ENCODE measurements at regions not wholly inside any gene's neighbourhood (a gene's known extent, or its start where the extent isn't known, plus 50 kb on each side); places are given as distances from the start of the nearest gene placed in this dataset.

DNA sequence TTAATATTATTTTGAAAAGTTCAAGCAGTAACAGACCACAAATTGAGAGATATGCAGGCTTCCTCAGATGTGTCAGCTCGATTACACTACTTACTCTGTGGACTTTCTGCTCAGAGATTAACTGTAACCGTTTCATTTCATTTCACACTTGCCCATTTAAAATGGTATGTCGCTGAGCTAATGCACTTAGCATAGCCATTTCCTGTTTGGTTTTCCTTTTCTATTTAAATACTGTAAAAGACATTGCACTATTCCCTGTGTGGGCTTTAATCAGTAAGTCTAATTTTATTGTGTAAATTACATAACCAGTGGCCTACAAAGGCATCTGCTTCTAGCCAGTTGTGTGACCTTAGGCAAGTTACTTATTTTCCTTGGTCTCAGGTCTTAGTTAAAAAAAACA, 237.6 kb downstream of the LACC1 start:
- DNase-seq = no peak
- H3K9me3 ChIP-seq = no peaks in the 10 kb centered on the region
- 0 to 7% methylated on average over 3 of the region's 3 CpGs for WGBS, 2 donors
- H3K27me3 ChIP-seq = no peaks in the 10 kb centered on the region
- H3K4me1 ChIP-seq = peaks cover 0 to 5% (median 2%) of the 10 kb centered on the region in 4 donors
- H3K36me3 ChIP-seq = no peaks in the 10 kb centered on the region
- no peak overlapping the region for H3K4me3 ChIP-seq
- TF ChIP-seq POLR2A (IDR thresholded peaks at IDR 0.05) = no peak
- TF ChIP-seq EP300 (IDR thresholded peaks at IDR 0.05) = no peak
- TF ChIP-seq POLR2AphosphoS5 (IDR thresholded peaks at IDR 0.05) = no peak
- TF ChIP-seq, protein P1, sequence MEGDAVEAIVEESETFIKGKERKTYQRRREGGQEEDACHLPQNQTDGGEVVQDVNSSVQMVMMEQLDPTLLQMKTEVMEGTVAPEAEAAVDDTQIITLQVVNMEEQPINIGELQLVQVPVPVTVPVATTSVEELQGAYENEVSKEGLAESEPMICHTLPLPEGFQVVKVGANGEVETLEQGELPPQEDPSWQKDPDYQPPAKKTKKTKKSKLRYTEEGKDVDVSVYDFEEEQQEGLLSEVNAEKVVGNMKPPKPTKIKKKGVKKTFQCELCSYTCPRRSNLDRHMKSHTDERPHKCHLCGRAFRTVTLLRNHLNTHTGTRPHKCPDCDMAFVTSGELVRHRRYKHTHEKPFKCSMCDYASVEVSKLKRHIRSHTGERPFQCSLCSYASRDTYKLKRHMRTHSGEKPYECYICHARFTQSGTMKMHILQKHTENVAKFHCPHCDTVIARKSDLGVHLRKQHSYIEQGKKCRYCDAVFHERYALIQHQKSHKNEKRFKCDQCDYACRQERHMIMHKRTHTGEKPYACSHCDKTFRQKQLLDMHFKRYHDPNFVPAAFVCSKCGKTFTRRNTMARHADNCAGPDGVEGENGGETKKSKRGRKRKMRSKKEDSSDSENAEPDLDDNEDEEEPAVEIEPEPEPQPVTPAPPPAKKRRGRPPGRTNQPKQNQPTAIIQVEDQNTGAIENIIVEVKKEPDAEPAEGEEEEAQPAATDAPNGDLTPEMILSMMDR (IDR thresholded peaks at IDR 0.05) = no peak
- intact Hi-C loops (cut with DNase I) = no loop called here
- peak overlapping the region in 1 of 4 donors; percentile 31 for H3K27ac ChIP-seq

DNA sequence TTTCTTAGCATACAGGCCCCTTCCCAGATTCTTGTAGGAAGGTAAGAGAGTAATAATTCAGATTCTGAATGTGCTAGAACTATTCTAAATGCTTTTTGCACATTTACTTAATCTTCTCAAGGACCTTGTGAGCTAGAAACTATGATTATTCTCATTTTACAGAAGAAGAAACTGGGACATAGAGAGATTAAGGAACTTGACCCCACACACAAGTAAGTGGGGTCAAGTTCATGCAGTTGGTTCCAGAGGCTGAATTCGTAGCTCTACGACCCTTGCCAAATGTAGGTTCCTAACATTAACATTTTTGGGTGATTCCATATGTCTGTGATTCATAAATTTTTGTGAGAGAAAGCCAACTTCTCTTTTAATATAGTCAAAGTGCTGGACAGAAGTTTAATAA, 238.1 kb downstream of the LACC1 start:
- H3K27ac ChIP-seq = peak overlapping the region in 1 of 4 donors; percentile 31
- TF ChIP-seq POLR2AphosphoS5 (IDR thresholded peaks at IDR 0.05) (no peak), EP300 (IDR thresholded peaks at IDR 0.05) (no peak), POLR2A (IDR thresholded peaks at IDR 0.05) (no peak)
- TF ChIP-seq, protein P1 (IDR thresholded peaks at IDR 0.05) = no peak
- H3K4me1 ChIP-seq = peaks cover 0 to 5% (median 2%) of the 10 kb centered on the region in 4 donors
- no peaks in the 10 kb centered on the region for H3K36me3 ChIP-seq
- no peaks in the 10 kb centered on the region for H3K27me3 ChIP-seq
- 79 to 86% methylated on average over 2 of the region's 2 CpGs for WGBS, 2 donors
- no peak overlapping the region for H3K4me3 ChIP-seq
- no peak for DNase-seq
- H3K9me3 ChIP-seq = no peaks in the 10 kb centered on the region
- intact Hi-C loops (cut with DNase I) = no loop called here

DNA sequence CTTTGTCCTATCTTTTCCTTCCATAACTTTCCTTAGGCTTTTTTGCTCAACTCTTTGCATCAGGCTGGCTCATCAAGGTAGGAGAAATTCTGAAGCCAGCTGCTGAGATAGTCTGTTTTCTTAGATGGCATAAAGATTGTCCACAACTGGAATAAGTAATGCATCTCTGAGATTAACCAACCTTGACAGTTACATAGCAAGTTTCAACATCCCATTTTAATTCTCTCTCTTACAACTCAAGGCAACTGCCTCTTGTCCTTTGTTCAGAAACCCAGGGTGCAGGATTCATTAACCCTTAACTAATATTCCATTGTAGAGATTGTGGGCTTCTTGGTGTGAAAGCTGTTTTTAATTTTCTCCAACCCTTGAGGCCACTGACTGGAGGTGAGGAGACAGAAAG, 239.2 kb downstream of the LACC1 start:
- TF ChIP-seq EP300 (IDR thresholded peaks at IDR 0.05) (no peak), POLR2AphosphoS5 (IDR thresholded peaks at IDR 0.05) (no peak), POLR2A (IDR thresholded peaks at IDR 0.05) (no peak)
- TF ChIP-seq, protein P1 (IDR thresholded peaks at IDR 0.05) = no peak
- peaks cover 0 to 5% (median 2%) of the 10 kb centered on the region in 4 donors for H3K4me1 ChIP-seq
- no peak overlapping the region for H3K4me3 ChIP-seq
- no peak overlapping the region for H3K27ac ChIP-seq
- intact Hi-C loops (cut with DNase I) = no loop called here
- no peaks in the 10 kb centered on the region for H3K9me3 ChIP-seq
- DNase-seq = no peak
- H3K27me3 ChIP-seq = no peaks in the 10 kb centered on the region
- H3K36me3 ChIP-seq = no peaks in the 10 kb centered on the region

DNA sequence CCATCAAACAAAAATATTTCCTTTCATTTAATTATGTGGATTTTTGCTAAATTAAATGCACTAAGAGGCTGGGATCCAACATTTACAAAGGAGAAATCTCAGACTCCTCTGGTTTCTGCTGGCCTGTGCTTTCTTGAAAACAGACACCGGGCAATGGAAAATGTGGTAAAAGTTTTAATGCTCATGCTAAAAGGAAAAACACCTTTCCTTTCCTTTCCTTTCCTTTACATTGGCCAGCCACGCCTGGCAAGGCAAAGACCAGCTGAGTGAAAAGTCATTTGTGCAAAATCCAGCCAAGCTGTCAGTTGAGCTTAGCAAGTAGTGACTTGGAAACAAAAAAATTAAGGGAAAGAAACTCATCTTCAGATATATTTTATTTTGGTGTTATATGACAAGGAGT, 240.3 kb downstream of the LACC1 start:
- Histone ChIP-seq H3K9me3 (no peaks in the 10 kb centered on the region), H3K4me1 (peaks cover 0 to 5% (median 2%) of the 10 kb centered on the region in 4 donors), H3K4me3 (no peak overlapping the region), H3K27ac (no peak overlapping the region), H3K36me3 (no peaks in the 10 kb centered on the region), H3K27me3 (no peaks in the 10 kb centered on the region)
- DNase-seq = no peak
- intact Hi-C loops (cut with DNase I) = no loop called here
- TF ChIP-seq EP300 (IDR thresholded peaks at IDR 0.05) (no peak), POLR2AphosphoS5 (IDR thresholded peaks at IDR 0.05) (no peak), POLR2A (IDR thresholded peaks at IDR 0.05) (no peak)
- TF ChIP-seq, protein P1 (IDR thresholded peaks at IDR 0.05) = no peak
- WGBS, 2 donors = 36 to 66% methylated on average over 2 of the region's 2 CpGs

All from sigmoid colon (tissue), 6 donors.